GM12864 (cell line): ENCODE measurements at regions not wholly inside any gene's neighbourhood (a gene's known extent, or its start where the extent isn't known, plus 50 kb on each side); places are given as distances from the start of the nearest gene placed in this dataset.

ENCODE experiments used
- DNase-seq: peaks from one replicate; pipeline ENCODE4 v3.0.0-alpha.2; 2011; ENCODE audit warnings: low read depth
- H3K4me3 ChIP-seq: 2 replicates; pipeline ENCODE4 v1.5.1; 2011; ENCODE audit warnings: mild to moderate bottlenecking, low read depth, low read length, control low read depth
- TF ChIP-seq, protein P1 (sequence below): IDR thresholded peaks from 2 replicates; pipeline ENCODE4 v1.5.1; 2011; ENCODE audit warnings: low read depth, mild to moderate bottlenecking, moderate library complexity, low read length, control low read depth, inconsistent platforms; ENCODE audit errors: missing control alignments

DNA sequence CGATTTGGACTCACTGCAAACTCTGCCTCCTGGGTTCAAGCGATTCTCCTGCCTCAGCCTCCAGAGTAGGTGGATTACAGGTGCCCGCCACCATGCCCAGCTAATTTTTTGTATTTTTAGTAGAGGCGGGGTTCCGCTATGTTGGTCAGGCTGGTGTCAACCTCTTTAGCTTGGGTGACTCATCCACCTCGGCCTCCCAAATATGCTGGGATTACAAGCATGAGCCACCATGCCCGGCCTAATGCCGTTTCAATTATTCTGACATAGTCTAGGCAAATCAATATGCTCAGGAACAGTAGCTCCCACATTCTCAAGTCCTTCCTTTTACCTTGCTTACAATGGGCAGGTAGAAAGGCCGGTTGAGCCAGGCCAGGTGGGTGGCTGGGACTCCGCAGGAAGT lies 82.0 kb upstream of the EEA1 start:
- no peak overlapping the region for H3K4me3 ChIP-seq
- TF ChIP-seq, protein P1, sequence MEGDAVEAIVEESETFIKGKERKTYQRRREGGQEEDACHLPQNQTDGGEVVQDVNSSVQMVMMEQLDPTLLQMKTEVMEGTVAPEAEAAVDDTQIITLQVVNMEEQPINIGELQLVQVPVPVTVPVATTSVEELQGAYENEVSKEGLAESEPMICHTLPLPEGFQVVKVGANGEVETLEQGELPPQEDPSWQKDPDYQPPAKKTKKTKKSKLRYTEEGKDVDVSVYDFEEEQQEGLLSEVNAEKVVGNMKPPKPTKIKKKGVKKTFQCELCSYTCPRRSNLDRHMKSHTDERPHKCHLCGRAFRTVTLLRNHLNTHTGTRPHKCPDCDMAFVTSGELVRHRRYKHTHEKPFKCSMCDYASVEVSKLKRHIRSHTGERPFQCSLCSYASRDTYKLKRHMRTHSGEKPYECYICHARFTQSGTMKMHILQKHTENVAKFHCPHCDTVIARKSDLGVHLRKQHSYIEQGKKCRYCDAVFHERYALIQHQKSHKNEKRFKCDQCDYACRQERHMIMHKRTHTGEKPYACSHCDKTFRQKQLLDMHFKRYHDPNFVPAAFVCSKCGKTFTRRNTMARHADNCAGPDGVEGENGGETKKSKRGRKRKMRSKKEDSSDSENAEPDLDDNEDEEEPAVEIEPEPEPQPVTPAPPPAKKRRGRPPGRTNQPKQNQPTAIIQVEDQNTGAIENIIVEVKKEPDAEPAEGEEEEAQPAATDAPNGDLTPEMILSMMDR = no peak
- DNase-seq = no peak

DNA sequence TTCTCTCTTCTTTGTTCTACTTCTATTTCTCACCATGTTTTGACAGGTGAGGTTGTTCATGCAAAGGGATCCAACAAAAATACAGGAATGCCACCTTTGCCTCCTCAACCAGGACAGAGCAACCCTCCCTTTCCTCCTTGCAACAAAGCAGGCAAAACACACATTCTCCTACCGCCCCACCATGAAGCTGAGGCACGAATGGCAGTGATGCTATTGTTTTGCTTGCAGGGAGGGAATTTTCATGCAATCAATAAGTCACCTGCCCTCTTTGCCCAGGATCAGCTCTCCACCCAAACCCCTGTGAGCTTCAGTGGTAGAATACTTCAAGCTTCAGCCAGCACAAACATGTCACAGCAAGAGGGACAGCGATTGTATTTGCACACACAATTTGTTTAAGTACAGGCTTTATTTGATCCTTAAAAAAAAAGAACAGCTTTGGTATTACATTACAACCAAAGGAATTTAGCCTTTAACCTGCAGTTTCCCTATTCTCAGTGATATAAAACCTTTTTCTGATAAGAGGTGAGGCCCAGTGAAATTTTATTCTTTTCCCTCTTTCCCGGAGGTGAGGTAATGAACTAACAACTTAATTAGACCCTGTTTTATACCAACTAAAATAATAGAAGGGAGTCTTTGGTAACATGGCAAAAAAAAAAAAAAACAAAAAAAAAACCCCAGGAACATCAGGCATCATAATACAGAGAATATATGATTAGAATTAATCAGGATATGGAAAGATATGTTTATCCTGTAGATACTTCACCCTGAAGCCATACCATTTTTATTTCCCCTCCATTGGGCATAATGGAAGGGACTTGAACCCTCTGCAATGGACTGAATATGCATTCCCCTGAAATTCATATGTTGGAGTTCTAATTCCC lies 87.0 kb upstream of the EEA1 start:
- TF ChIP-seq, protein P1 = no peak
- no peak for DNase-seq
- no peak overlapping the region for H3K4me3 ChIP-seq

DNA sequence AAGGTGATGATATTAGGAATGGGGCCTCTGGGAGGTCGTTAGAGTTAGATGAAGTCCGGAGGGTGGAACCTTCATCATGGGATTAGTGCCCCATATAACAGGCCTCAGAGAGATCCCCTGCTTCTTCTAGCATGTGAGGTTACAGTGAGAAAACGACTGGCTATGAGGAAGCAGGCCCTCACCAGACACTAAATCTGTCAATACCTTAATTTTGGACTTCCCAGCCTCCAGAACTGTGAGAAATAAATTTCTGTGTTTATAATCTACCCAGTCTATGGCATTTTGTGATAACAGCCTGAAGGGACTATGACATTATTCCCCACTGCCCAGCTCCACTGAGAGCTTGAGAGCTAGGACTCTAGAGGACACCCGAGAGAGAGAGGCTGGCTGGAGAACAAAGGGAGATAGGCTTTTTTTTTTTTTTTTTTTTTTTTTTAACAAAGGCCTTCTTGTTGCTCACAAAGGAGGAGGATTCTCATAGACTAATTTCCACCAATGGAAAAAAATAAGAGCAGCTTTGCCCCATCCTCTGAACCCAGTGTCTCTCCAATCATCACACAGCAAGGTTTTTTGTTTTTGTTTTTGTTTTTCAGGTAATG lies 87.8 kb upstream of the EEA1 start:
- TF ChIP-seq, protein P1 = no peak
- no peak overlapping the region for H3K4me3 ChIP-seq
- DNase-seq = no peak

DNA sequence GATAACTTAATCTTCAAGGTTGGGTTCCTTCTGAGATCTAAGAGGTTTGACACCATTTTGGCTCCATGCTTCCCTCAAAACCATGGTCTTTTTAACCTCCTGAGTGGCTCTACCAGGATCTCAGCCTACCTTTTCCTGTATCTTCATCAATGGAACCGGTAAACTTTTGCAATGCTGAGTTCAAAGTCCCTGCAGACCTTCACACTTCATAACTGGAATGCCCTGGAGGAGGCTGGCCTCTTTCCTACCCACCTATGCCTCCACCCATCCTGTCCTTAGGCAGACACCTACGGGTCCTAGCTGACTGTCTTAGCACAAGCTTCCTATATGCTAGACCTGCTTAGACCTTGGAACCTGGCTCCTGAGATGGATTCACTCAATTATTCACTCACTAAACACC lies 89.5 kb upstream of the EEA1 start:
- no peak for DNase-seq
- H3K4me3 ChIP-seq = no peak overlapping the region
- TF ChIP-seq, protein P1 = no peak

DNA sequence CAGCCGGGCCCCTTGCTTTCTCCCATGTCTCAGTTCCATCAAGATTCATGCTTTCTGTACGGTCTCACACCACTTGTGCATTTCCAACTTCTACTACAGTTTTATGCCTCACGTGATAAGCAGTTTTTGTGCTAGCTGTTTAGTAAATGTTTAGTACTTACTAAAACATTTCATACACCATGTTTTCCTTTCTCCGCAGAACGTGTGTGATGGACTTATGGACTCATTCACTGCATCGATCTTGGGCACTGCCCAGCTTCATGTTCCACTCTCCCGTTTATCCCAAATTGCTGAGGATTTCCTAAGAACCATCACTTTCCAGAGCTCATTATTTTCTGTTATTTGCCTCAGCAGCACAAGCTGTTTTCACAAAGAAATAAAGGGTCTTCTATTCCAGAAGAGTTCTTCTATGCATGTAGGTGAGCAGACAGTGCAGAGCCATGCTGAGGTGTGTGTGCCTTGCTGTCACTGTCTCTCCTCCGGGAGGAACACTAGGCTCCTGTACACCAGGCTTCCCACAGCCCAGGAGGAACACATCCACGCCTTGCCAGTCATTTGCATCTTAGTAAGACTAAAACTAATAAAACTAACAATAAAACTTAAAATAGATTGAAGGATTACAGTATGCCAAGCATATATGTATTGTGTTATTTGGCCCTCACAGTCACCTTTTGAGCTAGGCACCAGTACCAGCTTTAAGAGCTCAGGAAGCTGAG lies 90.3 kb upstream of the EEA1 start:
- DNase-seq = no peak
- TF ChIP-seq, protein P1 = no peak
- no peak overlapping the region for H3K4me3 ChIP-seq

DNA sequence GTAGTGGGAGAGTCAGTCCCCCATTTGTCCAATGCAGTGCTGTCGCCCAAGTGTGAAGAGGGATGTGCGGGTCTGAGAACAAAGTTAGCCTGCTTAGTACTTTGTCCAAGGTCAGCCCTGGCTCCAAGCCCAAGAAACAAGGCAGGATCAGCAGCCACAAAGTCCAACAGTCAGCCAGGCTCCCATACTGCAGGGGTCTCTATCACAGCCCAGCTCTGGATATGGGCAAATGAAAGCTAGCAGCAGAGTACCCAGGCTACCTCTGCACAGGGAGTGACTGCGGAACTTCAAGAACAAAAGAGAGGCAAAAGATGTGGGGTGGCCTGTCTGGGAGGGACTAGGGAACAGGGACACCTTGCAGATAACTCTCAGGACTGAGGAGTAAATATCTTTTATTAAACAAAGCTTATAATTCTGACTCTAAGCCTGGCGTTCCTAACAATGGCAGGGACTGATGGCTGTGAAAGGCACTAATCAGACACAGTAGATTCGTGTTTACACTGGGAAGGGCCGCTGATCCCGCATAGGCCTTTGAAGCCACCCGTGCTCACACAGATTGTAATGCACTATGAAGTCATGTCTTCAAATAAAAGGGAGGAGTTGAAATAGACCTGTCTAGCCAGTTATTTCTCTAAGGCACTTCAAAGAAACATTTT lies 91.0 kb upstream of the EEA1 start:
- H3K4me3 ChIP-seq = no peak overlapping the region
- TF ChIP-seq, protein P1 = no peak
- no peak for DNase-seq
